ENCODE measurements at regions not wholly inside any gene's neighbourhood (a gene's known extent, or its start where the extent isn't known, plus 50 kb on each side); places are given as distances from the start of the nearest gene placed in this dataset.

- Histone ChIP-seq H3K4me1 (replicated peaks in 1 of 2) (peaks cover 0 to 5% of the 10 kb centered on the region in 2 donors), H3K27me3 (no peaks in the 10 kb centered on the region), H3K36me3 (replicated peaks in 1 of 2) (no peaks in the 10 kb centered on the region), H3K9me3 (replicated peaks in 1 of 3) (no peaks in the 10 kb centered on the region), H3K4me3 (no peak overlapping the region), H3K27ac (no peak overlapping the region)
- no peak for DNase-seq
- 43 to 57% (median 54%) methylated on average over 3 of the region's 3 CpGs for WGBS, 4 donors
- intact Hi-C loops (cut with DNase I), result no loop called here
- no peak for TF ChIP-seq CTCF (IDR thresholded peaks at IDR 0.05)
- no peak for TF ChIP-seq POLR2A (IDR thresholded peaks at IDR 0.05)
Measured at GRCh38 chr4:112855058-112855457, 194.4 kb upstream of the ANK2 start.

- peaks cover 0 to 5% of the 10 kb centered on the region in 2 donors for H3K4me1 ChIP-seq (replicated peaks in 1 of 2)
- no peak overlapping the region for H3K27ac ChIP-seq
- 47 to 79% (median 50%) methylated on average over 1 of the region's 1 CpG for WGBS, 4 donors
- intact Hi-C loops (cut with DNase I), result no loop called here
- no peaks in the 10 kb centered on the region for H3K27me3 ChIP-seq
- no peaks in the 10 kb centered on the region for H3K9me3 ChIP-seq (replicated peaks in 1 of 3)
- DNase-seq, result peak in 3 of 7 donors; percentile 16 to 36 (median 27)
- no peak overlapping the region for H3K4me3 ChIP-seq
- no peak for TF ChIP-seq CTCF (IDR thresholded peaks at IDR 0.05)
- no peak for TF ChIP-seq POLR2A (IDR thresholded peaks at IDR 0.05)
- H3K36me3 ChIP-seq (replicated peaks in 1 of 2), result no peaks in the 10 kb centered on the region
Measured at GRCh38 chr4:112857461-112857860, 192.0 kb upstream of the ANK2 start.

GRCh38 chr4:112858751-112859150 lies 190.7 kb upstream of the ANK2 start:
- TF ChIP-seq POLR2A (IDR thresholded peaks at IDR 0.05) (no peak), CTCF (IDR thresholded peaks at IDR 0.05) (no peak)
- DNase-seq, result no peak
- Histone ChIP-seq H3K27me3 (no peaks in the 10 kb centered on the region), H3K4me1 (replicated peaks in 1 of 2) (peaks cover 0 to 5% of the 10 kb centered on the region in 2 donors), H3K9me3 (replicated peaks in 1 of 3) (no peaks in the 10 kb centered on the region), H3K36me3 (replicated peaks in 1 of 2) (no peaks in the 10 kb centered on the region), H3K27ac (peak overlapping the region in 1 of 5 donors; percentile 14), H3K4me3 (no peak overlapping the region)
- intact Hi-C loops (cut with DNase I), result no loop called here
- WGBS, 4 donors, result 83 to 96% (median 95%) methylated on average over 3 of the region's 3 CpGs

GRCh38 chr4:112859456-112860184 lies 189.8 kb upstream of the ANK2 start:
- TF ChIP-seq POLR2A (IDR thresholded peaks at IDR 0.05) (no peak), CTCF (IDR thresholded peaks at IDR 0.05) (no peak)
- peaks cover 0 to 5% of the 10 kb centered on the region in 2 donors for H3K4me1 ChIP-seq (replicated peaks in 1 of 2)
- intact Hi-C loops (cut with DNase I), result no loop called here

More at GRCh38 chr4:112859456-112860184, 189.8 kb upstream of the ANK2 start:
- H3K9me3 ChIP-seq (replicated peaks in 1 of 3), result no peaks in the 10 kb centered on the region
- no peaks in the 10 kb centered on the region for H3K27me3 ChIP-seq
- no peak for DNase-seq
- WGBS, 4 donors, result 57 to 94% (median 83%) methylated on average over 2 of the region's 2 CpGs
- peak overlapping the region in 1 of 5 donors; percentile 15 for H3K27ac ChIP-seq
- no peak overlapping the region for H3K4me3 ChIP-seq
- no peaks in the 10 kb centered on the region for H3K36me3 ChIP-seq (replicated peaks in 1 of 2)

All from adrenal gland (tissue), 9 donors.